A673 (cell line): ENCODE measurements at regions not wholly inside any gene's neighbourhood (a gene's known extent, or its start where the extent isn't known, plus 50 kb on each side); places are given as distances from the start of the nearest gene placed in this dataset.

ENCODE experiments used
- BruUV-seq: library from RNA; stranded (reverse); fragments of 400-500 nt; replicated peaks from 2 replicates; lab custom pipeline; 2021; lab: Mats Ljungman, UMichigan
- CTCF ChIA-PET: fragments of 300-600 bp; sonication (Branson Sonifier 250); formaldehyde crosslinking; loops from one replicate; lab custom pipeline; 2022; ENCODE audit warnings: antibody characterized with exemption; lab: Charles Lee
- POLR2A ChIA-PET: fragments of 300-600 bp; sonication (Branson Sonifier 250); formaldehyde crosslinking; loops from one replicate; lab custom pipeline; 2022; ENCODE audit warnings: antibody characterized with exemption; ENCODE audit not compliant: low non-redundant PET; lab: Charles Lee
- DNase-seq: peaks from one replicate; pipeline ENCODE4 v3.0.0-alpha.2; 2015; ENCODE audit warnings: low spot score
- H3K27ac ChIP-seq: fragments of 200-600 bp; sonication (generic); 2 replicates; pipeline ENCODE4 v1.5.1; 2016; ENCODE audit warnings: mixed run types, low read depth, mild to moderate bottlenecking, mixed read lengths, antibody characterized with exemption, low read length; ENCODE audit not compliant: poor library complexity, severe bottlenecking
- H3K27me3 ChIP-seq: fragments of 200-600 bp; sonication (generic); replicated peaks from 2 replicates; pipeline ENCODE4 v1.6.1; 2017; ENCODE audit warnings: mixed run types, low read depth, mild to moderate bottlenecking, mixed read lengths, antibody characterized with exemption, low read length; ENCODE audit not compliant: insufficient read depth, poor library complexity
- H3K36me3 ChIP-seq: fragments of 200-600 bp; sonication (generic); 2 replicates; pipeline ENCODE4 v1.6.1; 2016; ENCODE audit warnings: mixed run types, mild to moderate bottlenecking, mixed read lengths, antibody characterized with exemption, low read length; ENCODE audit not compliant: insufficient read depth, poor library complexity, severe bottlenecking
- H3K4me1 ChIP-seq: fragments of 200-600 bp; sonication (generic); 2 replicates; pipeline ENCODE4 v1.6.1; 2017; ENCODE audit warnings: mixed run types, mild to moderate bottlenecking, mixed read lengths, antibody characterized with exemption, low read length; ENCODE audit not compliant: insufficient read depth, poor library complexity, severe bottlenecking
- H3K4me3 ChIP-seq: fragments of 200-600 bp; sonication (generic); 2 replicates; pipeline ENCODE4 v1.5.1; 2016; ENCODE audit warnings: low read depth, mixed run types, mild to moderate bottlenecking, mixed read lengths, low read length; ENCODE audit not compliant: poor library complexity, severe bottlenecking
- H3K9me3 ChIP-seq: fragments of 200-600 bp; sonication (generic); 2 replicates; pipeline ENCODE4 v1.6.1; 2016; ENCODE audit warnings: mixed run types, low read depth, mild to moderate bottlenecking, mixed read lengths, antibody characterized with exemption, low read length; ENCODE audit not compliant: poor library complexity, severe bottlenecking
- EZH2 ChIP-seq: fragments of 200-600 bp; sonication (generic); IDR thresholded peaks from 2 replicates; pipeline ENCODE4 v1.6.1; 2017; ENCODE audit warnings: borderline replicate concordance, low read depth, mild to moderate bottlenecking, mixed read lengths, antibody characterized with exemption, low read length; ENCODE audit not compliant: poor library complexity, severe bottlenecking
- intact Hi-C: fragments of 100-400 bp; cut with micrococcal nuclease; formaldehyde crosslinking; loops from one replicate; pipeline ENCODE4 v1.10.0; 2022; ENCODE audit not compliant: unreplicated experiment
- TF ChIP-seq, protein P1 (sequence below): fragments of 300-800, 200-600 bp; sonication (generic); conservative IDR thresholded peaks from 2 replicates; pipeline ENCODE4 v1.5.1; 2017; ENCODE audit warnings: low read depth, mild to moderate bottlenecking, antibody characterized with exemption, low read length, moderate library complexity, mixed read lengths

GRCh38 chr3:82355228-82355627, 593.8 kb upstream of the GBE1 start:
- POLR2A ChIA-PET = no interaction called here
- Histone ChIP-seq H3K4me1 (no peaks in the 10 kb centered on the region), H3K9me3 (peaks cover 4% of the 10 kb centered on the region), H3K27me3 (no peaks in the 10 kb centered on the region), H3K27ac (no peak overlapping the region), H3K36me3 (no peaks in the 10 kb centered on the region), H3K4me3 (no peak overlapping the region)
- no TSS peak for BruUV-seq
- no peak for TF ChIP-seq EZH2
- TF ChIP-seq, protein P1, sequence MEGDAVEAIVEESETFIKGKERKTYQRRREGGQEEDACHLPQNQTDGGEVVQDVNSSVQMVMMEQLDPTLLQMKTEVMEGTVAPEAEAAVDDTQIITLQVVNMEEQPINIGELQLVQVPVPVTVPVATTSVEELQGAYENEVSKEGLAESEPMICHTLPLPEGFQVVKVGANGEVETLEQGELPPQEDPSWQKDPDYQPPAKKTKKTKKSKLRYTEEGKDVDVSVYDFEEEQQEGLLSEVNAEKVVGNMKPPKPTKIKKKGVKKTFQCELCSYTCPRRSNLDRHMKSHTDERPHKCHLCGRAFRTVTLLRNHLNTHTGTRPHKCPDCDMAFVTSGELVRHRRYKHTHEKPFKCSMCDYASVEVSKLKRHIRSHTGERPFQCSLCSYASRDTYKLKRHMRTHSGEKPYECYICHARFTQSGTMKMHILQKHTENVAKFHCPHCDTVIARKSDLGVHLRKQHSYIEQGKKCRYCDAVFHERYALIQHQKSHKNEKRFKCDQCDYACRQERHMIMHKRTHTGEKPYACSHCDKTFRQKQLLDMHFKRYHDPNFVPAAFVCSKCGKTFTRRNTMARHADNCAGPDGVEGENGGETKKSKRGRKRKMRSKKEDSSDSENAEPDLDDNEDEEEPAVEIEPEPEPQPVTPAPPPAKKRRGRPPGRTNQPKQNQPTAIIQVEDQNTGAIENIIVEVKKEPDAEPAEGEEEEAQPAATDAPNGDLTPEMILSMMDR = no peak
- CTCF ChIA-PET = no interaction called here
- DNase-seq = no peak
- intact Hi-C loops = no loop called here

GRCh38 chr3:82354228-82354627, 592.8 kb upstream of the GBE1 start:
- H3K9me3 ChIP-seq = peaks cover 4% of the 10 kb centered on the region
- POLR2A ChIA-PET = no interaction called here
- H3K4me1 ChIP-seq = no peaks in the 10 kb centered on the region
- BruUV-seq = no TSS peak
- TF ChIP-seq EZH2 = no peak
- TF ChIP-seq, protein P1 = no peak
- no peak overlapping the region for H3K4me3 ChIP-seq
- DNase-seq = no peak
- intact Hi-C loops = no loop called here
- no peaks in the 10 kb centered on the region for H3K27me3 ChIP-seq
- H3K36me3 ChIP-seq = no peaks in the 10 kb centered on the region
- CTCF ChIA-PET = no interaction called here
- no peak overlapping the region for H3K27ac ChIP-seq

DNA sequence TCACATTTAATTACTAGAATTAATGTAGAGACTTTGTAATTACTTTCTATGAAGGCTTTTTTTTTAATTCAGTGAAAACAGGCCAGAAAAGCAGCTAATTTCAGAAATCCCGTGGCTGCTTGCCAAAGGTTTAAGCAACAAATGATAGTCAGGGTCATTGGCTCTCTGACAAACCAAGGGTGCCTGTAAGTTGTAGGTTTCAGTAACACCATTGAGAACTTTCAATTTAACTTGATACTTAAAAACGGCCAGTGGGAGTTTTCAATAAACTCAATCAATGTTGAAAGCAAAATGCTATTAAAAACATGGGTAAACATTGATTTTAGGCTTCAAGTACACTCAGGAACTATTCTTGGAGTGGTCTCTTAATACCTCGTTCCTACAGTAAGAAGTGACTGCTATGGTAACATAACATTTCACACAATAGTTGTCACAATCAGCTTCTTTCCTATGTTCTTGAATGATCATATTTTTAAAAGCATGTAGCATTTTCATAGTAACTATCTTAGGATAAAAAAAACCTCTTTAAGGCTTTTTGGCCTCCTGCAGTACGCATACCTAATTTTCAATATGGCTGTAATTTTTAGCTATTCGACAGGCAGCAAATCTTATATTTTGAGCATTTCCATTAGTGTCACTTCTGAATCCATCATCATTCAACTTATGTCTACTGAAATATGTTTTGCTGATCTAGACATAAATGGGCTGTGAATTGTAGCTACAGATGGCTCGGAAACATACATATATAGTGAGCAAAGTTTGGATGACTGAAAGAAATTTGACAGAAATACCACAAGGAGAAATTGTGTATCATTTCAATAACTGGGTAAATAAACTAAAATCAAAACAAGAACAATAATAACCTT, 592.1 kb upstream of the GBE1 start:
- POLR2A ChIA-PET = no interaction called here
- Histone ChIP-seq H3K4me3 (no peak overlapping the region), H3K4me1 (no peaks in the 10 kb centered on the region), H3K9me3 (peaks cover 4% of the 10 kb centered on the region), H3K27me3 (no peaks in the 10 kb centered on the region), H3K36me3 (no peaks in the 10 kb centered on the region), H3K27ac (no peak overlapping the region)
- intact Hi-C loops = no loop called here
- CTCF ChIA-PET = no interaction called here
- BruUV-seq = no TSS peak
- TF ChIP-seq EZH2 = no peak
- TF ChIP-seq, protein P1 = no peak
- DNase-seq = no peak
